ENCODE measurements at regions not wholly inside any gene's neighbourhood (a gene's known extent, or its start where the extent isn't known, plus 50 kb on each side); places are given as distances from the start of the nearest gene placed in this dataset.
"Not testable (repeated sequence)": the region's sequence is repeated elsewhere in the genome, so short reads cannot be mapped to it uniquely, and the experiment has no call there.

GRCh38 chr12:131274906-131275305, 321.2 kb downstream of the ADGRD1 start:
- no peak for DNase-seq (ENCODE audit: low spot score)

DNA sequence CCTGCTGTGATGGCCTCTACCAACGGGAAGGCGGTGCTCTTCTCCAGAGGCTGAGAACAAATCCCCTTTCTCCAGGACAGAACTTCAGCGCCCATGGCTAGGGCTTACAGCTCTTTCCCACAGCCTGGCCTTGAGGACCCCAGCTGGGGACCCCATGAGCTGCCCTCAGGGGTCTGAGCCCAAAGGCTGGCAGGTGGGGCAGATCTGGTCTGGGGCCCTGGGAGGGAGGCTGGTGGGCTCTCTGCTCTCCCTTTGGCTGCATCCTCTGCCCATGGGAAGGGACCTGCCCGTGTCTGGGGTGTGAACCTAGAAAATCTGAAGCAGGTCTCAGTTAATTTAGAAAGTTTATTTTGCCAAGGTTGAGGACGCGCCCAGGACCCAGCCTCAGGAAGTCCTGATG, 322.1 kb downstream of the ADGRD1 start:
- DNase-seq (ENCODE audit: low spot score) = no peak

GRCh38 chr12:131276501-131277185, 322.9 kb downstream of the ADGRD1 start:
- no peak for DNase-seq (ENCODE audit: low spot score)

GRCh38 chr12:131277186-131278091, 323.7 kb downstream of the ADGRD1 start:
- DNase-seq (ENCODE audit: low spot score) = not testable (repeated sequence)

DNA sequence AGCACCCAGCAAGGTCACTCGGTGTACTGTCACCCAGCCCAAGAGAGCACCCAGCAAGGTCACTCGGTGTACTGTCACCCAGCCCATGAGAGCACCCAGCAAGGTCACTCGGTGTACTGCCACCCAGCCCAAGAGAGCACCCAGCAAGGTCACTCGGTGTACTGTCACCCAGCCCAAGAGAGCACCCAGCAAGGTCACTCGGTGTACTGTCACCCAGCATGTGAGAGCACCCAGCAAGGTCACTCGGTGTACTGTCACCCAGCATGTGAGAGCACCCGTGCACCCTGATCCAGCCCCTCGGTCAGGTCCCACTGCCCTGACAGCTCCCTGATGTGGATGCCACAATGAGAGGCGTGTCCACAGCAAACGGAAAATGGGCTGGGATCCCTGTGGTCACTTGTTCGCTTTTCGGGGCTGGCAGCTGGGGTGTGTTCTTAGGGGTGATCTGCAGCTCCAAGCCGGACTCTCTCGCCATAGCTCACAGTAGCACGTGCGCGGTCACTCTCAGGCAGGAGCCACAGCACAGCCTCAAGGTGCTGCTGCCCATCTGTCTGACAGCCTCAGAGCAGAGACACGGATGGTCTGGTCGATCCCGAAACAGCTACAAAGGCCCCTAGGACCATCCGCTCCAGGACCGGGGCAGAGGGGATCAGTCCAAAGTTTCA, 324.9 kb downstream of the ADGRD1 start:
- DNase-seq (ENCODE audit: low spot score) = not testable (repeated sequence)

- DNase-seq (ENCODE audit: low spot score) = no peak
Measured at GRCh38 chr12:131279281-131279921, 325.7 kb downstream of the ADGRD1 start.

DNA sequence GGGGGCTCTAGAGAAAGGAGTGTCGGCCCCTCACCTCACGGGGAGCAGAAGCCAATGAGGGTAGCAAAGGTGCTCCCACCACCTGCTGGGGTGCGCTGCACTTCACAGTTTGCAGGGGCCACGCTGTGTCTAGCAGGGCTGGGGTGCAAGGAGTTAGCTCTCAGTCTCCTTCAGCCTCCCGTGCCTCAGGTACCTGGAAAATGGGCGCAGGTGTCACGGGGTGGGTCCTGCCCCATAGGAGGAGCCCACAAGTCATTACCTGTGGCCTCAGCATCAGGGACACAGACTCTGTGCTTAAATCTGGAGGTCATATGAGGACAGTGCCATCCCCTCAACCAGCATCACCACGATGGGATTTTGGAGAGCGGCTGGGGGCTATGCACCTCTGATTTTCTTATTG, 326.7 kb downstream of the ADGRD1 start:
- no peak for DNase-seq (ENCODE audit: low spot score)

DNA sequence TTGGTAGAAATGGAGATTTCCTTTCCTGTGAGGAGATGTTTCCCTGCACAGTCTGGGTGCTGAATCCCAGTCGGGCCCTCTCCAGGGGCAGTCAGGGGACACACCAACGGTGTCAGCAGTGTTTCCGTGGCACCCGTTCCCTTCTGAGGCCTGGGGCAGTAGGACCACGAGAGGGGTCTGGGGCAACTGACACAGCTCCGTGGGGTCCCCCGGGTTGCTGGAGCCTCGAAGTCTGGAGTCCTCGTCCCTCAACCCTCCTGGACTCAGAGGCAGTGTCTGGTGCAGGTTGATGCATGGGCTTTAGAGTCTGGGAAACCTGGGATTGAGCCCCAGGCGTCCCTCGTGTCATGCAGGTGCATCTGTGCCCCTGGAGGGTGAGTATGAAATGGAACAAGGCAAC, 327.3 kb downstream of the ADGRD1 start:
- DNase-seq (ENCODE audit: low spot score) = no peak

GRCh38 chr12:131282292-131283080, 328.8 kb downstream of the ADGRD1 start:
- DNase-seq (ENCODE audit: low spot score) = no peak

- no peak for DNase-seq (ENCODE audit: low spot score)
Measured at GRCh38 chr12:131283191-131283861, 329.6 kb downstream of the ADGRD1 start.

GRCh38 chr12:131283862-131284825, 330.4 kb downstream of the ADGRD1 start:
- DNase-seq (ENCODE audit: low spot score) = not testable (repeated sequence)

GRCh38 chr12:131284954-131285904, 331.5 kb downstream of the ADGRD1 start:
- DNase-seq (ENCODE audit: low spot score) = not testable (repeated sequence)

- not testable (repeated sequence) for DNase-seq (ENCODE audit: low spot score)
Measured at GRCh38 chr12:131285905-131286295, 332.2 kb downstream of the ADGRD1 start.

GRCh38 chr12:131286301-131286700, 332.6 kb downstream of the ADGRD1 start:
- DNase-seq (ENCODE audit: low spot score) = not testable (repeated sequence)

DNA sequence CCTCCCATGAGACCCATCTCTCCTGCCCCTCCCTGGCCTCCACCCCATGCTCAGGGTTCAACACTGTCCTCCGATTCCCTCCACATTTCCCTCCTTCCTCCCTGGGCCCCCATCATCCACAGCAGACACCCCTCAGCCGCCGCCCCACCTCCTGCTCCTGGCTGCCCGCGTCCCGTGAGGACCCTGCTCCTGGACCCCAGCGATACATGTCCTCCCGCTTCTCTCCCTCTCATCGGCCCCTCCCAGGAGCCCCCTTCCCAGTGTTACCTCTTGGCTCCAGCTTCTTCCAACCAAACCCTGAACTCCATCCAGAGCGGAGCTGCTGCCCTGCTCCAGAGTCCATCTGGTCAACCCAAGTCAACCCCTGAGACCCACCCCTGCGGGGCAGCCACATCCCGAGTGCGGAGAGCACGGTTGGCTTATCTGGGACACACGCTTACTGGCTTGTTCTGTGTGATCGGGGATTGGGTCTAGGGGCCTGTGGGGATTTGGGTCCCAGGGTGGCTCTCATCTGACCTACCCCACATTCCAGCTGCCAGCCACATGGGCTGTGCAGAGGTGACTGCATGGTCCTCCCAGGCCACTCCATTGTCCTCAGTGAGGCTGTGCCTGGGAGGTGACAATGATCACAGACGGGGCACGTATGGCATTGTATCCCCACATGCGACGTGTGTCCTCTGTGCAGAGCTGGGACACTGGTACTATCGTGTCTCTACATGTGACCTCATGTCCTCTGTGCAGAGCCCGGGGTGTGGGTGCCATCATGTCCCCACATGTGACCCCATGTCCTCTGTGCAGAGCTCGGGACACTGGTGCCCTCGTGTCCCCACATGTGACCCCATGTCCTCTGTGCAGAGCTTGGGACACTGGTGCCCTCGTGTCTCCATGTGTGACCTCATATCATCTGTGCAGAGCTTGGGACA, 333.6 kb downstream of the ADGRD1 start:
- no peak for DNase-seq (ENCODE audit: low spot score)

DNA sequence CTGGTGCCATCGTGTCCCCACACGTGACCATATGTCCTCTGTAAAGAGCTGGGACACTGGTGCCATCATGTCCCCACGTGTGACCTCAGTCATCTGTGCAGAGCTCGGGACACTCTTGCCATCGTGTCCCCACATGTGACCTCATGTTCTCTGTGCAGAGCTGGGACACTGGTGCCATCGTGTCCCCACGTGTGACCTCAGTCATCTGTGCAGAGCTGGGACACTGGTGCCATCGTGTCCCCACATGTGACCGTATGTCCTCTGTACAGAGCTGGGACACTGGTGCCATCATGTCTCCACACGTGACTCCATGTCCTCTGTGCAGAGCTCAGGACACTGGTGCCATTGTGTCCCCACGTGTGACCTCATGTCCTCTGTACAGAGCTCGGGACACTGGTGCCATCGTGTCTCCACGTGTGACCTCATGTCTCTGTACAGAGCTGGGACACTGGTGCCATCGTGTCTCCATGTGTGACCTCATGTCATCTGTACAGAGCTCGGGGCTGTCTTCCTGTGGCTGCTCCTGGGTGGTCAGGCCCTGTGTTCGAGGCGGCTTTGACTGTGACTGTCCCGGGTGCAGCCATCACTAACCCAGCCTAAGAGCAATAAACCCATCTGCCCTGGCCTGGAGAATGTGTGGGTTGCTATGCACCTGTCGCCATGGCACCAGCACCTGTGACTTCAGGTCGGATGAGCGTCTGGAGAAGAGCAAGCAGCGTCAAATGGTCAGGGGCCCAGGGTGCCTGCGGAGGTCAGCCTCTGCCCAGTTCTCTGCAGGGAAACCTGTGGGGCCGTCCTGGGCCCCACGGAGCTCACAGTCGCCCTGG, 334.4 kb downstream of the ADGRD1 start:
- DNase-seq (ENCODE audit: low spot score) = no peak
